ENCODE measurements at regions not wholly inside any gene's neighbourhood (a gene's known extent, or its start where the extent isn't known, plus 50 kb on each side); places are given as distances from the start of the nearest gene placed in this dataset.

- Histone ChIP-seq H3K4me3 (ENCODE audit: low read depth, low read length) (no peak overlapping the region), H3K27ac (ENCODE audit: low read depth, low read length) (no peak overlapping the region), H3K9me3 (ENCODE audit: control insufficient read depth, insufficient read depth, low read length) (no peaks in the 10 kb centered on the region), H3K27me3 (ENCODE audit: control insufficient read depth, insufficient read depth, low read length) (peaks cover 12% of the 10 kb centered on the region)
- TF ChIP-seq, protein P1, sequence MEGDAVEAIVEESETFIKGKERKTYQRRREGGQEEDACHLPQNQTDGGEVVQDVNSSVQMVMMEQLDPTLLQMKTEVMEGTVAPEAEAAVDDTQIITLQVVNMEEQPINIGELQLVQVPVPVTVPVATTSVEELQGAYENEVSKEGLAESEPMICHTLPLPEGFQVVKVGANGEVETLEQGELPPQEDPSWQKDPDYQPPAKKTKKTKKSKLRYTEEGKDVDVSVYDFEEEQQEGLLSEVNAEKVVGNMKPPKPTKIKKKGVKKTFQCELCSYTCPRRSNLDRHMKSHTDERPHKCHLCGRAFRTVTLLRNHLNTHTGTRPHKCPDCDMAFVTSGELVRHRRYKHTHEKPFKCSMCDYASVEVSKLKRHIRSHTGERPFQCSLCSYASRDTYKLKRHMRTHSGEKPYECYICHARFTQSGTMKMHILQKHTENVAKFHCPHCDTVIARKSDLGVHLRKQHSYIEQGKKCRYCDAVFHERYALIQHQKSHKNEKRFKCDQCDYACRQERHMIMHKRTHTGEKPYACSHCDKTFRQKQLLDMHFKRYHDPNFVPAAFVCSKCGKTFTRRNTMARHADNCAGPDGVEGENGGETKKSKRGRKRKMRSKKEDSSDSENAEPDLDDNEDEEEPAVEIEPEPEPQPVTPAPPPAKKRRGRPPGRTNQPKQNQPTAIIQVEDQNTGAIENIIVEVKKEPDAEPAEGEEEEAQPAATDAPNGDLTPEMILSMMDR (IDR thresholded peaks at IDR 0.05; ENCODE audit: low read depth, low read length), result no peak
- CTCF ChIA-PET, result no interaction called here
- POLR2A ChIA-PET, result no interaction called here
- DNase-seq (ENCODE audit: low read depth, low spot score), result no peak
Measured at GRCh38 chr3:44125246-44125645, 116.4 kb upstream of the TOPAZ1 start.

GRCh38 chr3:44125882-44126281, 115.8 kb upstream of the TOPAZ1 start:
- H3K4me3 ChIP-seq (ENCODE audit: low read depth, low read length), result no peak overlapping the region
- peaks cover 9% of the 10 kb centered on the region for H3K27me3 ChIP-seq (ENCODE audit: control insufficient read depth, insufficient read depth, low read length)
- no peak overlapping the region for H3K27ac ChIP-seq (ENCODE audit: low read depth, low read length)
- H3K9me3 ChIP-seq (ENCODE audit: control insufficient read depth, insufficient read depth, low read length), result no peaks in the 10 kb centered on the region
- no peak for DNase-seq (ENCODE audit: low read depth, low spot score)
- CTCF ChIA-PET, result no interaction called here
- POLR2A ChIA-PET, result no interaction called here
- TF ChIP-seq, protein P1 (IDR thresholded peaks at IDR 0.05; ENCODE audit: low read depth, low read length), result no peak

DNA sequence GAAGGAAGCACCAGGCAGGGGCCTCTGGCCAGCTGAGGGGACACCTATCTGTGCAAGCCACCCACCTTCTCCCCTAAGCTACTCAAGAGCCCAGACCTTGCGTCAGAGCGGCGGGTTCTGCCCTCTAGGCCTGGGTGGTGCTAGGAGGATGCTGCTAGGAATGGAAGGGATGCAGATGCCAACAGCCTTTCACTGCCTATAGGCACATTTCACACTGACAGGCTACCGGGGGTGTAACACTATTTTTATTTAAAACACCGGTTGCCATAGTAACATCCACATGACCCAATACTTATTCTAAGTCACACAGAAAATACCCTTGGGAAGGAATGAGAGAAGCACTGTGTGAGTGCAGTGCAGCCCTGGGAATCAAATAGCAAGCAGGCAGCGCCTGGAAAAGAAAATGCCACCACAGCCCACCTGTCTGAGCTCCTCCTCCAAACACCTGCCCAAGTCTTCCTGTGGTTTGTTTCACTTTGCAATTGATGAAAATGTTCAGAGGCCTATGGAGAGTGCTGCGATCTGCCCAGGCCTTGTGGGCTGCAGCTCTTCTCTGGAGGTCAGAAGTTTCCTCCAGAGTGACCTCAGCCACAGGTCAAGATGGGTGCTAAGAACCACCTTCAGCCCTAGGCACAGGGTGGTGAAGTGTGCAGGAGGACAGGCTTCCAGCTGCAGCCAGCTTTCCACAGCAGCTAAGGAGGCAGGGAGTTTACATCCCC, 113.5 kb upstream of the TOPAZ1 start:
- no peak for DNase-seq (ENCODE audit: low read depth, low spot score)
- ChIA-PET POLR2A (no interaction called here), CTCF (no interaction called here)
- no peaks in the 10 kb centered on the region for H3K9me3 ChIP-seq (ENCODE audit: control insufficient read depth, insufficient read depth, low read length)
- H3K27ac ChIP-seq (ENCODE audit: low read depth, low read length), result no peak overlapping the region
- peaks cover 8% of the 10 kb centered on the region for H3K27me3 ChIP-seq (ENCODE audit: control insufficient read depth, insufficient read depth, low read length)
- no peak overlapping the region for H3K4me3 ChIP-seq (ENCODE audit: low read depth, low read length)
- TF ChIP-seq, protein P1 (IDR thresholded peaks at IDR 0.05; ENCODE audit: low read depth, low read length), result no peak

- no peaks in the 10 kb centered on the region for H3K9me3 ChIP-seq (ENCODE audit: control insufficient read depth, insufficient read depth, low read length)
- no peak overlapping the region for H3K27ac ChIP-seq (ENCODE audit: low read depth, low read length)
- TF ChIP-seq, protein P1 (IDR thresholded peaks at IDR 0.05; ENCODE audit: low read depth, low read length), result no peak
- POLR2A ChIA-PET, result no interaction called here
- no peak for DNase-seq (ENCODE audit: low read depth, low spot score)
- peaks cover 8% of the 10 kb centered on the region for H3K27me3 ChIP-seq (ENCODE audit: control insufficient read depth, insufficient read depth, low read length)
- CTCF ChIA-PET, result no interaction called here
- no peak overlapping the region for H3K4me3 ChIP-seq (ENCODE audit: low read depth, low read length)
Measured at GRCh38 chr3:44130249-44130648, 111.4 kb upstream of the TOPAZ1 start.

GRCh38 chr3:44132061-44132460, 109.6 kb upstream of the TOPAZ1 start:
- TF ChIP-seq, protein P1 (IDR thresholded peaks at IDR 0.05; ENCODE audit: low read depth, low read length), result no peak
- no peak for DNase-seq (ENCODE audit: low read depth, low spot score)
- ChIA-PET POLR2A (no interaction called here), CTCF (no interaction called here)
- no peak overlapping the region for H3K4me3 ChIP-seq (ENCODE audit: low read depth, low read length)
- H3K9me3 ChIP-seq (ENCODE audit: control insufficient read depth, insufficient read depth, low read length), result no peaks in the 10 kb centered on the region
- no peak overlapping the region for H3K27ac ChIP-seq (ENCODE audit: low read depth, low read length)
- peaks cover 4% of the 10 kb centered on the region for H3K27me3 ChIP-seq (ENCODE audit: control insufficient read depth, insufficient read depth, low read length)

All from AG04450 (cell line).